ENCODE measurements at regions not wholly inside any gene's neighbourhood (a gene's known extent, or its start where the extent isn't known, plus 50 kb on each side); places are given as distances from the start of the nearest gene placed in this dataset.

GRCh38 chr6:26149240-26149639, 62.0 kb downstream of the HFE start:
- Histone ChIP-seq H2AFZ (ENCODE audit: low read depth, low read length) (no peak overlapping the region), H3K9ac (ENCODE audit: low read length) (no peak overlapping the region), H3K9me3 (ENCODE audit: low read length) (no peaks in the 10 kb centered on the region), H3K4me3 (ENCODE audit: low read length) (no peak overlapping the region), H3K27ac (ENCODE audit: low read length) (no peak overlapping the region), H3K79me2 (replicated peaks; ENCODE audit: insufficient read depth, low read length) (no peaks in the 10 kb centered on the region), H3K9me2 (ENCODE audit: insufficient read depth, low read length) (no peaks in the 10 kb centered on the region), H4K20me1 (ENCODE audit: insufficient read depth) (no peaks in the 10 kb centered on the region), H3F3A (ENCODE audit: insufficient read depth, low read length, poor library complexity, severe bottlenecking) (no peaks in the 10 kb centered on the region), H3K27me3 (ENCODE audit: insufficient read depth, low read depth, low read length) (no peaks in the 10 kb centered on the region), H3K4me2 (ENCODE audit: low read length) (no peak overlapping the region), H3K36me3 (ENCODE audit: insufficient read depth, low read length) (no peaks in the 10 kb centered on the region)
- TF ChIP-seq REST (IDR thresholded peaks at IDR 0.05; ENCODE audit: borderline replicate concordance) (no peak), EP300 (conservative IDR thresholded peaks at IDR 0.05; ENCODE audit: poor library complexity, severe bottlenecking) (no peak), CTCF (IDR thresholded peaks at IDR 0.05; ENCODE audit: poor library complexity, severe bottlenecking) (no peak), EZH2 (IDR thresholded peaks at IDR 0.05; ENCODE audit: borderline replicate concordance, insufficient read depth, low read length, poor library complexity, severe bottlenecking) (no peak), POLR2AphosphoS5 (IDR thresholded peaks at IDR 0.05) (no peak), TAF1 (IDR thresholded peaks at IDR 0.05; ENCODE audit: low read depth) (no peak), RAD21 (conservative IDR thresholded peaks at IDR 0.05) (no peak), SMC3 (conservative IDR thresholded peaks at IDR 0.05; ENCODE audit: poor library complexity) (no peak), MXI1 (conservative IDR thresholded peaks at IDR 0.05; ENCODE audit: poor library complexity, severe bottlenecking) (no peak)

- Histone ChIP-seq H3K36me3 (ENCODE audit: insufficient read depth, low read length) (no peaks in the 10 kb centered on the region), H3F3A (ENCODE audit: insufficient read depth, low read length, poor library complexity, severe bottlenecking) (peaks cover 6% of the 10 kb centered on the region), H4K20me1 (ENCODE audit: insufficient read depth) (peaks cover 6% of the 10 kb centered on the region), H3K9ac (ENCODE audit: low read length) (no peak overlapping the region), H3K27ac (ENCODE audit: low read length) (no peak overlapping the region), H3K9me3 (ENCODE audit: low read length) (no peaks in the 10 kb centered on the region), H3K9me2 (ENCODE audit: insufficient read depth, low read length) (no peaks in the 10 kb centered on the region), H3K4me2 (ENCODE audit: low read length) (no peak overlapping the region), H3K27me3 (ENCODE audit: insufficient read depth, low read depth, low read length) (no peaks in the 10 kb centered on the region), H3K4me3 (ENCODE audit: low read length) (no peak overlapping the region), H2AFZ (ENCODE audit: low read depth, low read length) (no peak overlapping the region), H3K79me2 (replicated peaks; ENCODE audit: insufficient read depth, low read length) (no peaks in the 10 kb centered on the region)
- TF ChIP-seq SMC3 (conservative IDR thresholded peaks at IDR 0.05; ENCODE audit: poor library complexity) (no peak), TAF1 (IDR thresholded peaks at IDR 0.05; ENCODE audit: low read depth) (no peak), EZH2 (IDR thresholded peaks at IDR 0.05; ENCODE audit: borderline replicate concordance, insufficient read depth, low read length, poor library complexity, severe bottlenecking) (no peak), CTCF (IDR thresholded peaks at IDR 0.05; ENCODE audit: poor library complexity, severe bottlenecking) (no peak), MXI1 (conservative IDR thresholded peaks at IDR 0.05; ENCODE audit: poor library complexity, severe bottlenecking) (no peak), RAD21 (conservative IDR thresholded peaks at IDR 0.05) (no peak), EP300 (conservative IDR thresholded peaks at IDR 0.05; ENCODE audit: poor library complexity, severe bottlenecking) (no peak), REST (IDR thresholded peaks at IDR 0.05; ENCODE audit: borderline replicate concordance) (no peak), POLR2AphosphoS5 (IDR thresholded peaks at IDR 0.05) (no peak)
Measured at GRCh38 chr6:26152226-26153101, 65.2 kb downstream of the HFE start.
